GM18861 (cell line): ENCODE measurements at regions not wholly inside any gene's neighbourhood (a gene's known extent, or its start where the extent isn't known, plus 50 kb on each side); places are given as distances from the start of the nearest gene placed in this dataset.

Source experiments
- ATAC-seq: cut with Tn5 transposase; IDR thresholded peaks from one replicate; pipeline ENCODE4 v1.9.1; 2021; ENCODE audit not compliant: unreplicated experiment

- no peak for ATAC-seq
These were observed 1225.9 kb upstream of the EPHA6 start for GRCh38 chr3:95588473-95588872.

GRCh38 chr3:95595416-95596075 is 1218.8 kb upstream of the EPHA6 start:
- no peak for ATAC-seq

- no peak for ATAC-seq
These were observed 1206.5 kb upstream of the EPHA6 start for GRCh38 chr3:95607926-95608325.

GRCh38 chr3:95609411-95609810 is 1205.0 kb upstream of the EPHA6 start:
- ATAC-seq, result no peak

GRCh38 chr3:95612611-95613010 is 1201.8 kb upstream of the EPHA6 start:
- no peak for ATAC-seq

GRCh38 chr3:95613993-95614392 is 1200.4 kb upstream of the EPHA6 start:
- no peak for ATAC-seq

GRCh38 chr3:95615592-95616310 is 1198.6 kb upstream of the EPHA6 start:
- no peak for ATAC-seq

- ATAC-seq, result no peak
These were observed 1188.3 kb upstream of the EPHA6 start for GRCh38 chr3:95626107-95626506.

GRCh38 chr3:95627293-95627692 is 1187.1 kb upstream of the EPHA6 start:
- ATAC-seq, result no peak

GRCh38 chr3:95627697-95628096 is 1186.7 kb upstream of the EPHA6 start:
- ATAC-seq, result no peak

GRCh38 chr3:95629802-95630201 is 1184.6 kb upstream of the EPHA6 start:
- no peak for ATAC-seq

GRCh38 chr3:95645291-95645690 is 1169.1 kb upstream of the EPHA6 start:
- ATAC-seq, result no peak

GRCh38 chr3:95654570-95655362 is 1159.6 kb upstream of the EPHA6 start:
- no peak for ATAC-seq

- ATAC-seq, result no peak
These were observed 1158.9 kb upstream of the EPHA6 start for GRCh38 chr3:95655363-95655986.

- no peak for ATAC-seq
These were observed 1143.6 kb upstream of the EPHA6 start for GRCh38 chr3:95670765-95671164.

GRCh38 chr3:95673215-95673614 is 1141.2 kb upstream of the EPHA6 start:
- no peak for ATAC-seq

GRCh38 chr3:95705786-95706418 is 1108.5 kb upstream of the EPHA6 start:
- ATAC-seq, result no peak

GRCh38 chr3:95707268-95707667 is 1107.1 kb upstream of the EPHA6 start:
- ATAC-seq, result no peak

GRCh38 chr3:95710684-95711083 is 1103.7 kb upstream of the EPHA6 start:
- no peak for ATAC-seq

- no peak for ATAC-seq
These were observed 1102.6 kb upstream of the EPHA6 start for GRCh38 chr3:95711789-95712188.

- ATAC-seq, result no peak
These were observed 1099.3 kb upstream of the EPHA6 start for GRCh38 chr3:95715128-95715527.
